Thymus (tissue), 11 donors: ENCODE measurements at regions not wholly inside any gene's neighbourhood (a gene's known extent, or its start where the extent isn't known, plus 50 kb on each side); places are given as distances from the start of the nearest gene placed in this dataset.

Source experiments
- DNase-seq, 9 donors: peaks; one replicate each; pipeline ENCODE4 v3.0.0-alpha.2; 2013; ENCODE audit warnings: low spot score in 9 of 9, low read depth in 6 of 9, missing footprints in 1 of 9
- H3K27ac ChIP-seq, 2 donors: one replicate each; pipeline ENCODE4 v1.5.1; 2013; ENCODE audit warnings: control low read depth in 1 of 2, low read depth in 1 of 2, low read length in 1 of 2, mild to moderate bottlenecking in 1 of 2, moderate library complexity in 1 of 2
- H3K27me3 ChIP-seq, 2 donors: one replicate each; pipeline ENCODE4 v1.5.1; 2013; ENCODE audit warnings: low read length in 1 of 2; ENCODE audit not compliant: control insufficient read depth in 2 of 2, insufficient read depth in 1 of 2
- H3K36me3 ChIP-seq, 2 donors: one replicate each; pipeline ENCODE4 v1.5.1; 2013; ENCODE audit warnings: low read length in 1 of 2, mild to moderate bottlenecking in 1 of 2, moderate library complexity in 1 of 2; ENCODE audit not compliant: control insufficient read depth in 2 of 2, insufficient read depth in 2 of 2
- H3K4me1 ChIP-seq, 2 donors: one replicate each; pipeline ENCODE4 v1.5.1; 2013; ENCODE audit warnings: low read length in 2 of 2; ENCODE audit not compliant: control insufficient read depth in 2 of 2, insufficient read depth in 2 of 2
- H3K4me3 ChIP-seq, 2 donors: one replicate each; pipeline ENCODE4 v1.5.1; 2013; ENCODE audit warnings: low read length in 2 of 2, control low read depth in 1 of 2, mild to moderate bottlenecking in 1 of 2
- H3K9me3 ChIP-seq, 2 donors: one replicate each; pipeline ENCODE4 v1.5.1; 2013; ENCODE audit warnings: low read length in 1 of 2, mild to moderate bottlenecking in 1 of 2; ENCODE audit not compliant: control insufficient read depth in 2 of 2, insufficient read depth in 1 of 2
- WGBS: extraction: QIAGEN DNeasy Blood & Tissue Kit; methylation state at CpG from one replicate; pipeline ENCODE4 v1.1.7; 2013; 5-methylcytosine and 5-hydroxymethylcytosine counted together
- donor health status: healthy.

DNA sequence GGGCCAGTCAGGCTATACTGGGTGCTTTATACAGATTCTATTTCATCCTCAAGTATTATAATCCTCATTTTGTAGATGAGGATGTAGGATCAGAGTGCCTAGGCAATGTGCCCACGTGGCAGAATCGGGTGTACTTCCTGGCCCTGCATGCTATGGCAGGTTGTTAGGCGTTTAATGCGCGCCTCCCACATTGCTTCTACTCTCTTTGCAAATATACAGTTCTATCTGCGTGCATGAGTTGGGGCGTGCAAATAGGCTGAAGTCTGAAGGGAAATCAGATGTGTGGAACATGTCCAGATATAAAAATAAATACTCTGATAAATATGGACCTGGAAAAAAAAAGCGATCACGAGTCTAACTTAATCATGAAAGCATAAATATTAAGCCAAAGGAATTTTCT, 194.7 kb upstream of the FMN2 start:
- H3K4me3 ChIP-seq: no peak overlapping the region
- H3K36me3 ChIP-seq: no peaks in the 10 kb centered on the region
- no peaks in the 10 kb centered on the region for H3K9me3 ChIP-seq
- no peak overlapping the region for H3K27ac ChIP-seq
- WGBS: 92% methylated on average over 9 of the region's 9 CpGs
- no peaks in the 10 kb centered on the region for H3K27me3 ChIP-seq
- no peak for DNase-seq
- peaks cover 0 to 3% of the 10 kb centered on the region in 2 donors for H3K4me1 ChIP-seq

GRCh38 chr1:239897458-239897857, 194.2 kb upstream of the FMN2 start:
- no peak for DNase-seq
- H3K4me3 ChIP-seq: no peak overlapping the region
- H3K4me1 ChIP-seq: peaks cover 0 to 3% of the 10 kb centered on the region in 2 donors

GRCh38 chr1:239898062-239898730, 193.5 kb upstream of the FMN2 start:
- peaks cover 0 to 3% of the 10 kb centered on the region in 2 donors for H3K4me1 ChIP-seq
- no peak overlapping the region for H3K4me3 ChIP-seq
- 32% methylated on average over 15 of the region's 15 CpGs for WGBS
- no peak overlapping the region for H3K27ac ChIP-seq
- H3K27me3 ChIP-seq: no peaks in the 10 kb centered on the region
- DNase-seq: peak; percentile 41 to 84 (median 68)
- H3K36me3 ChIP-seq: no peaks in the 10 kb centered on the region
- no peaks in the 10 kb centered on the region for H3K9me3 ChIP-seq

More at GRCh38 chr1:239897458-239897857, 194.2 kb upstream of the FMN2 start:
- Histone ChIP-seq H3K9me3 (no peaks in the 10 kb centered on the region), H3K27ac (no peak overlapping the region), H3K27me3 (no peaks in the 10 kb centered on the region), H3K36me3 (no peaks in the 10 kb centered on the region)
- WGBS: 82% methylated on average over 4 of the region's 4 CpGs

GRCh38 chr1:239899747-239900146, 191.9 kb upstream of the FMN2 start:
- no peak overlapping the region for H3K4me3 ChIP-seq
- no peaks in the 10 kb centered on the region for H3K9me3 ChIP-seq
- peaks cover 0 to 3% of the 10 kb centered on the region in 2 donors for H3K4me1 ChIP-seq
- 96% methylated on average over 3 of the region's 3 CpGs for WGBS
- H3K27ac ChIP-seq: no peak overlapping the region
- H3K36me3 ChIP-seq: no peaks in the 10 kb centered on the region
- no peak for DNase-seq
- H3K27me3 ChIP-seq: no peaks in the 10 kb centered on the region

GRCh38 chr1:239906394-239906793, 185.3 kb upstream of the FMN2 start:
- Histone ChIP-seq H3K9me3 (peaks cover 0 to 3% of the 10 kb centered on the region in 2 donors), H3K36me3 (no peaks in the 10 kb centered on the region), H3K27me3 (no peaks in the 10 kb centered on the region), H3K27ac (no peak overlapping the region), H3K4me3 (no peak overlapping the region), H3K4me1 (no peaks in the 10 kb centered on the region)
- WGBS: 91% methylated on average over 5 of the region's 5 CpGs
- no peak for DNase-seq

GRCh38 chr1:239909898-239910297, 181.8 kb upstream of the FMN2 start:
- Histone ChIP-seq H3K9me3 (peaks cover 0 to 3% of the 10 kb centered on the region in 2 donors), H3K27ac (no peak overlapping the region), H3K27me3 (no peaks in the 10 kb centered on the region), H3K4me3 (no peak overlapping the region), H3K4me1 (no peaks in the 10 kb centered on the region), H3K36me3 (no peaks in the 10 kb centered on the region)
- DNase-seq: no peak
- WGBS: 90% methylated on average over 10 of the region's 10 CpGs

GRCh38 chr1:239912471-239912870, 179.2 kb upstream of the FMN2 start:
- WGBS: 90% methylated on average over 6 of the region's 6 CpGs
- Histone ChIP-seq H3K4me3 (no peak overlapping the region), H3K4me1 (no peaks in the 10 kb centered on the region), H3K27ac (no peak overlapping the region), H3K9me3 (peaks cover 0 to 3% of the 10 kb centered on the region in 2 donors), H3K27me3 (no peaks in the 10 kb centered on the region), H3K36me3 (no peaks in the 10 kb centered on the region)
- DNase-seq: no peak

DNA sequence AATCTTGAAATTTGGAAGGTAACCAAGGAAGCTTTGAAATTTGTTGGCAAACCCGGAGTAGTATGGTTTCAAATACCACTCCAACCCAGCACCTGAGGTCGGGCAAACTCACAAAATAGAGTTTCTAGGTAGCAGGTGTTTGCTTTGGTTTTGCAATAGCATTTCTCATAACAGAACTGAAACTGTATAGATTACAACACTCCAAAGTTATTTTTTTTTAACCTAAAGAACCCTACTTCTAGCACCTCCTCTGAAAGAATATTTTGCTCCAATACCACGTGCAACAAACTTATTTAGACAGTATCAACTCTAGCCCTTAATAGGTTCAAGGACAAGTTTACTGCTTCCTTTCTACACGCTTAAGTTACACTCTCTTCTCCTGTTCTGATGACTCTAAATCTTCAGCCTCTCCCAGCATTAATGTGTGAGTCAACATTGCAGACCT, 178.5 kb upstream of the FMN2 start:
- no peak overlapping the region for H3K27ac ChIP-seq
- no peak for DNase-seq
- WGBS: 92% methylated on average over 4 of the region's 4 CpGs
- H3K36me3 ChIP-seq: no peaks in the 10 kb centered on the region
- H3K4me3 ChIP-seq: no peak overlapping the region
- H3K27me3 ChIP-seq: no peaks in the 10 kb centered on the region
- H3K4me1 ChIP-seq: no peaks in the 10 kb centered on the region
- peaks cover 0 to 3% of the 10 kb centered on the region in 2 donors for H3K9me3 ChIP-seq

DNA sequence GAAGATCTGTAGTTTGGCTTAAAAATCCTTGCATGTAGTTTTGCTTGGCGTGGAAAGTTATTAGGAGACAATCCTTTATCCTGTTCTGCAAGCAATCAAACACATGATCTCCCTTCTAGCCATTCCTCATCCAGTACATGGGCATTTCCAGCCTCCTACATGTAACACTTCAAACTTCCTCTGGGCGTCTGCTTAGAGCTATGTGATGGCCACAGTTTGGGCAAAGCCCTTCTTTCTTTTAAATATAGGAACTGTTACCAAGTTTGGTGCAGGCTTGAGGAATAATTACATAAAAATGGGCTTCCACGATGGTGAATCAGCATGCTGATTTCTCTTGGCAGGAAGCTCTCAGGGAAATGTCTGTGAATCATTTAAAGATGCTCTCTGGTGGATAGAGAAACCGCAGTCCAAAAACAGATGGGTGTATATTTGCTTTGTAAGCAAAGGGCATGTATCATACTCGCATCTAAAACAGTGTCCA, 176.9 kb upstream of the FMN2 start:
- H3K9me3 ChIP-seq: no peaks in the 10 kb centered on the region
- no peaks in the 10 kb centered on the region for H3K36me3 ChIP-seq
- 71% methylated on average over 5 of the region's 5 CpGs for WGBS
- H3K27me3 ChIP-seq: no peaks in the 10 kb centered on the region
- H3K4me1 ChIP-seq: no peaks in the 10 kb centered on the region
- no peak for DNase-seq
- H3K4me3 ChIP-seq: no peak overlapping the region
- no peak overlapping the region for H3K27ac ChIP-seq
